WTC11 (cell line): ENCODE measurements at regions not wholly inside any gene's neighbourhood (a gene's known extent, or its start where the extent isn't known, plus 50 kb on each side); places are given as distances from the start of the nearest gene placed in this dataset.

Source experiments
- ATAC-seq: fragments of 200-7000 bp; cut with Tn5 transposase; 2 replicates; pipeline ENCODE4 v1.10.0; 2021; ENCODE audit warnings: mild to moderate bottlenecking, moderate library complexity
- CTCF ChIA-PET: fragments of 300-600 bp; sonication (Branson Sonifier 250); formaldehyde crosslinking; loops from one replicate; lab custom pipeline; 2021; ENCODE audit warnings: antibody characterized with exemption; lab: Charles Lee
- POLR2A ChIA-PET: fragments of 350-600 bp; sonication (Branson Sonifier 250); formaldehyde crosslinking; loops from one replicate; lab custom pipeline; 2021; ENCODE audit warnings: antibody characterized with exemption; lab: Charles Lee
- DNase-seq: peaks from one replicate; pipeline ENCODE4 v3.0.0; 2021; ENCODE audit warnings: low spot score
- H3K27ac Mint-ChIP-seq: 2 replicates; pipeline ENCODE4 v1.8.0; 2021; ENCODE audit warnings: mixed read lengths
- H3K27me3 Mint-ChIP-seq: 2 replicates; pipeline ENCODE4 v1.8.0; 2021; ENCODE audit warnings: low read depth, mild to moderate bottlenecking, moderate library complexity, mixed read lengths
- H3K36me3 Mint-ChIP-seq: 2 replicates; pipeline ENCODE4 v1.8.0; 2021; ENCODE audit warnings: mixed read lengths
- H3K4me1 Mint-ChIP-seq: 2 replicates; pipeline ENCODE4 v1.8.0; 2022; ENCODE audit warnings: mixed read lengths
- H3K4me3 Mint-ChIP-seq: 2 replicates; pipeline ENCODE4 v1.8.0; 2021; ENCODE audit warnings: mild to moderate bottlenecking, moderate library complexity, mixed read lengths
- H3K9me3 Mint-ChIP-seq: 2 replicates; pipeline ENCODE4 v1.8.0; 2021; ENCODE audit warnings: mixed read lengths
- ATF3 ChIP-seq: sonication (generic); formaldehyde crosslinking; conservative IDR thresholded peaks from 2 replicates; pipeline ENCODE4 v1.8.1; 2022; ENCODE audit warnings: mild to moderate bottlenecking, missing genetic modification reagents
- ELF4 ChIP-seq: sonication (generic); formaldehyde crosslinking; IDR thresholded peaks from 2 replicates; pipeline ENCODE4 v1.8.1; 2022; ENCODE audit warnings: low read depth, mild to moderate bottlenecking, moderate library complexity, missing genetic modification reagents
- EMX1 ChIP-seq: fragments of 250-450 bp; sonication (Bioruptor Pico); IDR thresholded peaks from 2 replicates; pipeline ENCODE4 v1.8.0; 2021; ENCODE audit warnings: mild to moderate bottlenecking
- FOXJ3 ChIP-seq: sonication (generic); formaldehyde crosslinking; IDR thresholded peaks from 2 replicates; pipeline ENCODE4 v1.9.0; 2021; ENCODE audit warnings: missing genetic modification reagents, mild to moderate bottlenecking, borderline replicate concordance
- FOXK1 ChIP-seq: sonication (generic); formaldehyde crosslinking; IDR thresholded peaks from 2 replicates; pipeline ENCODE4 v1.8.0; 2022; ENCODE audit warnings: mild to moderate bottlenecking, moderate library complexity, missing genetic modification reagents
- FOXP4 ChIP-seq: sonication (generic); formaldehyde crosslinking; IDR thresholded peaks from 2 replicates; pipeline ENCODE4 v1.8.0; 2022; ENCODE audit warnings: mild to moderate bottlenecking, missing genetic modification reagents
- GRHL2 ChIP-seq: fragments of 250-450 bp; sonication (Bioruptor Pico); IDR thresholded peaks from 2 replicates; pipeline ENCODE4 v1.8.0; 2022; ENCODE audit warnings: mild to moderate bottlenecking, moderate library complexity; ENCODE audit not compliant: insufficient replicate concordance, severe bottlenecking
- HMGA2 ChIP-seq: fragments of 250-450 bp; sonication (Bioruptor Pico); IDR thresholded peaks from 2 replicates; pipeline ENCODE4 v1.4.0; 2021; ENCODE audit warnings: mild to moderate bottlenecking, moderate library complexity
- IRF1 ChIP-seq: sonication (generic); formaldehyde crosslinking; IDR thresholded peaks from 2 replicates; pipeline ENCODE4 v1.8.0; 2023; ENCODE audit warnings: missing genetic modification reagents
- KAT7 ChIP-seq: sonication (generic); formaldehyde crosslinking; IDR thresholded peaks from 2 replicates; pipeline ENCODE4 v1.8.1; 2023; ENCODE audit warnings: missing genetic modification reagents, mild to moderate bottlenecking, borderline replicate concordance
- NFYB ChIP-seq: sonication (generic); formaldehyde crosslinking; conservative IDR thresholded peaks from 2 replicates; pipeline ENCODE4 v1.8.0; 2022; ENCODE audit warnings: low read depth, missing genetic modification reagents
- SP1 ChIP-seq: sonication (generic); formaldehyde crosslinking; conservative IDR thresholded peaks from 2 replicates; pipeline ENCODE4 v1.8.1; 2022; ENCODE audit warnings: missing genetic modification reagents
- TP53 ChIP-seq: sonication (generic); formaldehyde crosslinking; IDR thresholded peaks from 2 replicates; pipeline ENCODE4 v1.8.1; 2023; ENCODE audit warnings: mild to moderate bottlenecking, missing genetic modification reagents
- USF1 ChIP-seq: sonication (generic); formaldehyde crosslinking; IDR thresholded peaks from 2 replicates; pipeline ENCODE4 v1.8.0; 2022; ENCODE audit warnings: mild to moderate bottlenecking, missing genetic modification reagents
- ZMAT4 ChIP-seq: fragments of 250-450 bp; sonication (Bioruptor Pico); IDR thresholded peaks from 2 replicates; pipeline ENCODE4 v1.9.0; 2021; ENCODE audit warnings: mild to moderate bottlenecking
- ZNF219 ChIP-seq: sonication (generic); formaldehyde crosslinking; IDR thresholded peaks from 2 replicates; pipeline ENCODE4 v1.8.0; 2023; ENCODE audit warnings: missing genetic modification reagents, mild to moderate bottlenecking, borderline replicate concordance
- TF ChIP-seq, protein P1 (sequence below): sonication (generic); formaldehyde crosslinking; IDR thresholded peaks from 2 replicates; pipeline ENCODE4 v1.8.1; 2023; ENCODE audit warnings: mild to moderate bottlenecking, missing genetic modification reagents
- TF ChIP-seq, protein P2 (sequence below): sonication (generic); formaldehyde crosslinking; IDR thresholded peaks from 2 replicates; pipeline ENCODE4 v1.8.0; 2022; ENCODE audit warnings: mild to moderate bottlenecking, missing genetic modification reagents
- TF ChIP-seq, protein P3 (sequence below): fragments of 250-450 bp; sonication (Bioruptor Pico); IDR thresholded peaks from 2 replicates; pipeline ENCODE4 v1.9.0; 2021; ENCODE audit warnings: mild to moderate bottlenecking
- TF ChIP-seq, protein P4 (sequence below): sonication (generic); formaldehyde crosslinking; IDR thresholded peaks from 2 replicates; pipeline ENCODE4 v1.8.1; 2022; ENCODE audit warnings: mild to moderate bottlenecking, missing genetic modification reagents, moderate library complexity, borderline replicate concordance

DNA sequence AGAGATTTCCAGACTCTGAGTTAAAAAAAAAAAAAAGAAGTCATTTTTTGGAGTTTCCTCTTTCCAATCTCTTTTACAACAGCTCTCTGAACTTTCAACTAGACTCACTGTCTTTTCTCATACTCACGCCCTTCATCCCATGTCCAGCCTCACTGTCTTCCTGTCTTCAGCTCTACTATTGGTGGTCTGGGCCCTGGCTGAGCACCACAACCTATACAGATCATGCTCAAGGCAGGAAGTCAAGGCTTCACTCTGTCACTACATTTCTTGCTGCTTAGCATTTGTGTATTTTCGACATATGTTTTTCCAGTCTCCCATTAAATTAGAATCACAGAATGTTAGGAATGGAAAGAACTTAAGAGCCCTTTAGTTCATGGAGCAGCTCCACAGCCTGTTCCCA lies 106.4 kb upstream of the PPP2R5A start:
- DNase-seq = no peak
- H3K4me3 Mint-ChIP-seq = no peak overlapping the region
- POLR2A ChIA-PET = no interaction called here
- no peak for ATAC-seq
- H3K9me3 Mint-ChIP-seq = no peaks in the 10 kb centered on the region
- H3K4me1 Mint-ChIP-seq = no peaks in the 10 kb centered on the region
- no peaks in the 10 kb centered on the region for H3K36me3 Mint-ChIP-seq
- H3K27ac Mint-ChIP-seq = no peak overlapping the region
- H3K27me3 Mint-ChIP-seq = no peaks in the 10 kb centered on the region; the same call in 1 of the 2 replicates
- TF ChIP-seq IRF1 (CRISPR knock-in tag) (no peak), EMX1 (CRISPR knock-in tag) (no peak), KAT7 (CRISPR knock-in tag) (no peak), SP1 (no peak), FOXJ3 (CRISPR knock-in tag) (no peak), ZMAT4 (CRISPR knock-in tag) (no peak), FOXK1 (CRISPR knock-in tag) (no peak), TP53 (CRISPR knock-in tag) (no peak), GRHL2 (CRISPR knock-in tag) (no peak), ELF4 (CRISPR knock-in tag) (no peak), USF1 (no peak), NFYB (CRISPR knock-in tag) (no peak), FOXP4 (CRISPR knock-in tag) (no peak), ZNF219 (no peak), ATF3 (CRISPR knock-in tag) (no peak), HMGA2 (CRISPR knock-in tag) (no peak)
- TF ChIP-seq, protein P1, sequence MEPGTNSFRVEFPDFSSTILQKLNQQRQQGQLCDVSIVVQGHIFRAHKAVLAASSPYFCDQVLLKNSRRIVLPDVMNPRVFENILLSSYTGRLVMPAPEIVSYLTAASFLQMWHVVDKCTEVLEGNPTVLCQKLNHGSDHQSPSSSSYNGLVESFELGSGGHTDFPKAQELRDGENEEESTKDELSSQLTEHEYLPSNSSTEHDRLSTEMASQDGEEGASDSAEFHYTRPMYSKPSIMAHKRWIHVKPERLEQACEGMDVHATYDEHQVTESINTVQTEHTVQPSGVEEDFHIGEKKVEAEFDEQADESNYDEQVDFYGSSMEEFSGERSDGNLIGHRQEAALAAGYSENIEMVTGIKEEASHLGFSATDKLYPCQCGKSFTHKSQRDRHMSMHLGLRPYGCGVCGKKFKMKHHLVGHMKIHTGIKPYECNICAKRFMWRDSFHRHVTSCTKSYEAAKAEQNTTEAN (CRISPR knock-in tag) = no peak
- TF ChIP-seq, protein P2, sequence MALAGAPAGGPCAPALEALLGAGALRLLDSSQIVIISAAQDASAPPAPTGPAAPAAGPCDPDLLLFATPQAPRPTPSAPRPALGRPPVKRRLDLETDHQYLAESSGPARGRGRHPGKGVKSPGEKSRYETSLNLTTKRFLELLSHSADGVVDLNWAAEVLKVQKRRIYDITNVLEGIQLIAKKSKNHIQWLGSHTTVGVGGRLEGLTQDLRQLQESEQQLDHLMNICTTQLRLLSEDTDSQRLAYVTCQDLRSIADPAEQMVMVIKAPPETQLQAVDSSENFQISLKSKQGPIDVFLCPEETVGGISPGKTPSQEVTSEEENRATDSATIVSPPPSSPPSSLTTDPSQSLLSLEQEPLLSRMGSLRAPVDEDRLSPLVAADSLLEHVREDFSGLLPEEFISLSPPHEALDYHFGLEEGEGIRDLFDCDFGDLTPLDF (CRISPR knock-in tag) = no peak
- TF ChIP-seq, protein P3, sequence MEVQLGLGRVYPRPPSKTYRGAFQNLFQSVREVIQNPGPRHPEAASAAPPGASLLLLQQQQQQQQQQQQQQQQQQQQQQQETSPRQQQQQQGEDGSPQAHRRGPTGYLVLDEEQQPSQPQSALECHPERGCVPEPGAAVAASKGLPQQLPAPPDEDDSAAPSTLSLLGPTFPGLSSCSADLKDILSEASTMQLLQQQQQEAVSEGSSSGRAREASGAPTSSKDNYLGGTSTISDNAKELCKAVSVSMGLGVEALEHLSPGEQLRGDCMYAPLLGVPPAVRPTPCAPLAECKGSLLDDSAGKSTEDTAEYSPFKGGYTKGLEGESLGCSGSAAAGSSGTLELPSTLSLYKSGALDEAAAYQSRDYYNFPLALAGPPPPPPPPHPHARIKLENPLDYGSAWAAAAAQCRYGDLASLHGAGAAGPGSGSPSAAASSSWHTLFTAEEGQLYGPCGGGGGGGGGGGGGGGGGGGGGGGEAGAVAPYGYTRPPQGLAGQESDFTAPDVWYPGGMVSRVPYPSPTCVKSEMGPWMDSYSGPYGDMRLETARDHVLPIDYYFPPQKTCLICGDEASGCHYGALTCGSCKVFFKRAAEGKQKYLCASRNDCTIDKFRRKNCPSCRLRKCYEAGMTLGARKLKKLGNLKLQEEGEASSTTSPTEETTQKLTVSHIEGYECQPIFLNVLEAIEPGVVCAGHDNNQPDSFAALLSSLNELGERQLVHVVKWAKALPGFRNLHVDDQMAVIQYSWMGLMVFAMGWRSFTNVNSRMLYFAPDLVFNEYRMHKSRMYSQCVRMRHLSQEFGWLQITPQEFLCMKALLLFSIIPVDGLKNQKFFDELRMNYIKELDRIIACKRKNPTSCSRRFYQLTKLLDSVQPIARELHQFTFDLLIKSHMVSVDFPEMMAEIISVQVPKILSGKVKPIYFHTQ = no peak
- TF ChIP-seq, protein P4, sequence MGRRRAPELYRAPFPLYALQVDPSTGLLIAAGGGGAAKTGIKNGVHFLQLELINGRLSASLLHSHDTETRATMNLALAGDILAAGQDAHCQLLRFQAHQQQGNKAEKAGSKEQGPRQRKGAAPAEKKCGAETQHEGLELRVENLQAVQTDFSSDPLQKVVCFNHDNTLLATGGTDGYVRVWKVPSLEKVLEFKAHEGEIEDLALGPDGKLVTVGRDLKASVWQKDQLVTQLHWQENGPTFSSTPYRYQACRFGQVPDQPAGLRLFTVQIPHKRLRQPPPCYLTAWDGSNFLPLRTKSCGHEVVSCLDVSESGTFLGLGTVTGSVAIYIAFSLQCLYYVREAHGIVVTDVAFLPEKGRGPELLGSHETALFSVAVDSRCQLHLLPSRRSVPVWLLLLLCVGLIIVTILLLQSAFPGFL (CRISPR knock-in tag) = no peak
- TF ChIP-seq, all 79 proteins: peak for 0
- CTCF ChIA-PET = no interaction called here
